Esophagus squamous epithelium (tissue), 4 donors: ENCODE measurements at regions not wholly inside any gene's neighbourhood (a gene's known extent, or its start where the extent isn't known, plus 50 kb on each side); places are given as distances from the start of the nearest gene placed in this dataset.
"Not testable (repeated sequence)": the region's sequence is repeated elsewhere in the genome, so short reads cannot be mapped to it uniquely, and the experiment has no call there.

ENCODE experiments used
- POLR2A ChIP-seq, 4 donors: fragments of 450-650 bp; IDR thresholded peaks; one replicate each; pipeline ENCODE4 v1.6.1; 2017; ENCODE audit warnings: antibody characterized with exemption in 4 of 4, mild to moderate bottlenecking in 4 of 4, moderate library complexity in 3 of 4
- TF ChIP-seq, protein P1 (sequence below), 6 experiments: fragments of 450-650 bp in 4 of 6; fragments of 200-600 bp in 2 of 6; sonication (generic) in 2 of 6; IDR thresholded peaks; one replicate each; pipeline ENCODE4 v1.5.1; 2016 to 2019; ENCODE audit warnings: antibody characterized with exemption in 6 of 6, mild to moderate bottlenecking in 4 of 6, moderate library complexity in 4 of 6

- TF ChIP-seq, protein P1, sequence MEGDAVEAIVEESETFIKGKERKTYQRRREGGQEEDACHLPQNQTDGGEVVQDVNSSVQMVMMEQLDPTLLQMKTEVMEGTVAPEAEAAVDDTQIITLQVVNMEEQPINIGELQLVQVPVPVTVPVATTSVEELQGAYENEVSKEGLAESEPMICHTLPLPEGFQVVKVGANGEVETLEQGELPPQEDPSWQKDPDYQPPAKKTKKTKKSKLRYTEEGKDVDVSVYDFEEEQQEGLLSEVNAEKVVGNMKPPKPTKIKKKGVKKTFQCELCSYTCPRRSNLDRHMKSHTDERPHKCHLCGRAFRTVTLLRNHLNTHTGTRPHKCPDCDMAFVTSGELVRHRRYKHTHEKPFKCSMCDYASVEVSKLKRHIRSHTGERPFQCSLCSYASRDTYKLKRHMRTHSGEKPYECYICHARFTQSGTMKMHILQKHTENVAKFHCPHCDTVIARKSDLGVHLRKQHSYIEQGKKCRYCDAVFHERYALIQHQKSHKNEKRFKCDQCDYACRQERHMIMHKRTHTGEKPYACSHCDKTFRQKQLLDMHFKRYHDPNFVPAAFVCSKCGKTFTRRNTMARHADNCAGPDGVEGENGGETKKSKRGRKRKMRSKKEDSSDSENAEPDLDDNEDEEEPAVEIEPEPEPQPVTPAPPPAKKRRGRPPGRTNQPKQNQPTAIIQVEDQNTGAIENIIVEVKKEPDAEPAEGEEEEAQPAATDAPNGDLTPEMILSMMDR (IDR thresholded peaks at IDR 0.05) = not testable (repeated sequence)
- not testable (repeated sequence) for TF ChIP-seq POLR2A (IDR thresholded peaks at IDR 0.05)
These were observed 89.9 kb upstream of the PRSS3 start for GRCh38 chr9:33705440-33705839.
